PC-3 (cell line): ENCODE measurements at regions not wholly inside any gene's neighbourhood (a gene's known extent, or its start where the extent isn't known, plus 50 kb on each side); places are given as distances from the start of the nearest gene placed in this dataset.

Source experiments
- CTCF ChIP-seq: fragments of 300-600 bp; sonication (generic); conservative IDR thresholded peaks from 2 replicates; pipeline ENCODE4 v1.5.1; 2017; ENCODE audit warnings: antibody characterized with exemption, low read depth, mild to moderate bottlenecking, low read length
- EZH2 ChIP-seq: fragments of 300-600 bp; sonication (generic); IDR thresholded peaks from one replicate; pipeline ENCODE4 v1.6.1; 2017; ENCODE audit warnings: antibody characterized with exemption, mild to moderate bottlenecking, low read length; ENCODE audit not compliant: unreplicated experiment
- EZH2phosphoT487 ChIP-seq: fragments of 300-600 bp; sonication (generic); IDR thresholded peaks from 2 replicates; pipeline ENCODE4 v1.6.1; 2018; ENCODE audit warnings: mild to moderate bottlenecking, antibody characterized with exemption, low read length, borderline replicate concordance

GRCh38 chr21:16302851-16303282 is 573.1 kb downstream of the USP25 start:
- no peak for TF ChIP-seq CTCF
- no peak for TF ChIP-seq EZH2
- TF ChIP-seq EZH2phosphoT487 = no peak
